GM18861 (cell line): ENCODE measurements at regions not wholly inside any gene's neighbourhood (a gene's known extent, or its start where the extent isn't known, plus 50 kb on each side); places are given as distances from the start of the nearest gene placed in this dataset.

ENCODE experiments used
- ATAC-seq: cut with Tn5 transposase; IDR thresholded peaks from one replicate; pipeline ENCODE4 v1.9.1; 2021; ENCODE audit not compliant: unreplicated experiment

DNA sequence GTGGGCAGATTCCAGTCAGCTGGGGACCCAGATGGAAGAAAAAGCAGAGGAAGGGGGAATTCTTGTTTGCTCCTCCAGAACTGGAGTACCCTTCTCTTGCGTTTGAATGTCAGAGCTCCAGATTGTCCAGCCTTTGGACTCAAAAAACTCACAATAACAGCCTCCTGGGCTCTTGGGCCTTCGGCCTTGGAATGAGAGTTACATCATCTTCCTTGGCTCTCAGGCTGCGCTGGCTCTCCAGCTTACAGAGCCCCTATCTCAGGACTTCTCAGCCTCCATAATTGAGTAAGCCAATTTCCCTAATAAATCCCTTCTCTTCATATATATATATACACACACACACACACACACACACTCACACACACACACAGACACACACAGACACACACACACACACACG is 1215.7 kb upstream of the SLC10A2 start:
- ATAC-seq = no peak

DNA sequence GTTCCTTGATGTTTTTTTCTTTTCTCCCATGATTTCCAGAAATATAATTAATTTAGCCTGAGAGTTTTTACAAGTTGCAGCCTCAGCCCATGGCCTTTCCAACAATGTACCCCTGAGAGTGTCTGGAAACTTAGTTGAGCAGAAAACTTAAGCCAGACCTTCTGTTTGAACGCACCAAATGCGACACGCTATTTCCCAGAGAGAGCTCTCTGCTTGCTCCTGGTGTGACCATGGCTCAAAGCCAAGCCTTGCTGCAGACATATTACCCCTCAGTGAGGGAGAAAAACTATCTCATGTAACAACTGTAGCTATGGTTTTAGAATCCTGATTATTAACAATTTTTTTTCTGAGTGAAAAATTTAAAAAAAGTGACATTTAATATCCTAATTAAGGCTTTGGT is 1204.5 kb upstream of the SLC10A2 start:
- ATAC-seq = no peak

GRCh38 chr13:104267206-104267811 is 1201.1 kb upstream of the SLC10A2 start:
- ATAC-seq = no peak

- no peak for ATAC-seq
Measured at GRCh38 chr13:104256701-104257100, 1190.5 kb upstream of the SLC10A2 start.

DNA sequence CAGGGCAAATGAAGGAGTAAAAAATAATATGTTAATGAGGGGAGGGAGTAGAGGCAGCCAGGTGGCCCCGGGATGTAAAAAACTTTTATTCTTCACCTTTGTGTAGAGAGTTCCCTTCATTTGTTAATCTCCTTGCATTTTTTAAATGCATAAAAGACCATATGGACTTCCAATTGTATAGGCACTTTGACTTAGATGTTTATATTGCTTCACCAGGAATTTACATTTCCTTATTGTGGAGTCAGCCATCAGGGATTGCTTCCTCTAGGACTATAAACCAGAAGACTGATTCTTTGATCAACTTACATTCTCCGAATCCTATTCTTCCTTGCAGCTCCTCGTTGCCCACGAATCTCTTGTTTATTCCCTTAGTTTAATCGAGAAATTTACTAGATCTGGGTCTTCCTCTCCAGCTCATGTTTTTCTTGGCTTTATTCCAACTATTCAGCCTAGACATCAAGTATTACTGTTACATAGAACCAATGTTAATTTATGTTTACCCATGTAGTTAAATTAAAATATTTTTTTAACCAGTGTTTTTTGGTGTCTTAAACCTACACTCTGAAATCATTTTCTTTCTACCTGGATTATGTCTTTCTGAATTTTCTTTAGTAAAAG is 1187.0 kb upstream of the SLC10A2 start:
- ATAC-seq = no peak

DNA sequence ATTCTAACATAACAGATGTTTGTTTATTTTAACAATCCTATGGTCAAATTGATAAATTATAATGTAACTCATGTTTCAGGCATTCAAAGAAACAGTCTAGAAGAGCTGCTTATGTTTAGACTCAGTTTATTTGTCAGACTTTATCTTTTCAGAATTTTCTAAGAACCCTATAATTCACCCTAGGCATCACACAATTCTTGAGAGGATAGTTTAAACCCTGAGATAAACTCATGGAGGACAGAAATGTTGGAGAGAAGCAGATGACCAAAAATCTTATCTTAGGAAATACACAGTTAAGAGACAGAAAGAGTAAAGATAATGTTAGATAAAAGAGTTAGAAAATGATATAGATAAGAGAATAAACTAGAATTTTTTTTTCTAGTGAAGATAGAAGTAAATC is 1185.7 kb upstream of the SLC10A2 start:
- no peak for ATAC-seq

DNA sequence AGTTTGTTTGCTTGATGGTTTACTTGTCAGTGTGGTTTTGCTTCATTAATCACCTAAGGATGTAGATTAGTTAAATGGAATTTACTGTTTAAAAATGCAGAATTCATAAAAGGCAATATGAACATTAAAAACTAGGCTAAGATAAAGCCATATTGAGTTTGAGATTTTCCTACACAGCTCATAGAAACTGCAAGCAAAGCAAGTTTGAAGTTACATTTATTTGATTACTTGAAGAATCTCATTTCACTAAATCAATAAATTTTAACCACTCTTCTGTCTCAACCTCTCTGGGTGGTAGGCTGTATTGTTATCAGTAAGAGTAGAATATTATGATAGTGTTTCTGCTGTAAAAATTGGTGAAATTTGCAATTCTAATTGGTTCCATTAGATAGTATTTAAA is 1180.7 kb upstream of the SLC10A2 start:
- ATAC-seq = no peak

DNA sequence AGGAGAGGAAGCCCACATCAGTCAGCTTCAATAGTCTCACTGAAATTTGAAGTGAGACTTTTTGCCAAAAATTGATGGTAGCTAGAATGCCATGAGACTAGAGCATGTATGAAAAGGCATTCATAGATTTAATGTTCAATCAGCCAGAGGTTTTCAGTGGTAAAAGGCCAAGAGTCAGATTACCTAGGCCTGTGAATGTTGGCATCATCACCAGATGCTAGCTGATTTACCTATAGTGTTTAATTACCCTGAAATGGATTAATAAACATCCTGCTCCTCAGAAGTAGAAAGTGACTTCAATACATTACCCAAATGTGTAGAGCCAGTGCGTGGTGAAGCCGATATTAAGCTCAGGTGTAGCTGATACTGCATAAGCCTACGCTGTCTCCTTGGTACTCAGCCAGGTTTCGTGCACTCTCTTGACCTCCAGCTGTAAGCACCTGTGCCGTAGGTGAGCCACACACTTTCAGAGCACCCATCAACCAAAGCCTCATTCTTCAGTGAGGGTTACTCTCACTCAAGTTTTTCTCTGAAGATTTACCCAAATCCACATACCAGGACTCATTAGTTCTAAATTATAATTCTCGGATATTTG is 1140.3 kb upstream of the SLC10A2 start:
- no peak for ATAC-seq

GRCh38 chr13:104204177-104204576 is 1138.0 kb upstream of the SLC10A2 start:
- no peak for ATAC-seq

GRCh38 chr13:104198801-104199200 is 1132.6 kb upstream of the SLC10A2 start:
- ATAC-seq = no peak

- ATAC-seq = no peak
Measured at GRCh38 chr13:104196611-104197010, 1130.4 kb upstream of the SLC10A2 start.

- ATAC-seq = no peak
Measured at GRCh38 chr13:104181526-104182231, 1115.5 kb upstream of the SLC10A2 start.

DNA sequence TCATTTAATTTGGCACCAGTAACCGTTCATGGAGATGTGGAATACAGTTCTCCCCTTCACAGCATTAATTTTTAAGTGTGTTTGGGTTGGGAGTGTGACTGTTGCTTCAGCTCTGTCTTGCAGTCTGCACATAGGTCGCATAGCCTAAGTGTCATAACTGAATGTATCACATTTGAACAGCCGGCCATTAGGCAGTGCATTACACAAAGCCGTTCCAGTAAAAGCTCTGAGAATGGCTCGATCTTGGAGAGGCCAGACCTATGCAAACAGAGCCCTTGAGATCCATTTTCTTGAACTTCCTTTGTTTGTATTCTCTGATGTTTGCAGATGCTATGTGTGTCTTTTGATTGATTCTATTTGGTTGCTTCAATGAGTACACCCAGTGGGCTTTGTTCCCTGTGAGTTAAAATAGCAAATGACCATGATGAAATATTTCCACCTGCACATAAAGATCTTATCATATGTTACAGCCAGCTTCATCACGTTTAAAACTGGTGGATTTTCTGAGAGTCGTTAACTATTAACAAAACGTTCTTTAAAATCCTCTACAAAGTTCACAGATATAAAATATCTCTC is 1104.9 kb upstream of the SLC10A2 start:
- no peak for ATAC-seq

DNA sequence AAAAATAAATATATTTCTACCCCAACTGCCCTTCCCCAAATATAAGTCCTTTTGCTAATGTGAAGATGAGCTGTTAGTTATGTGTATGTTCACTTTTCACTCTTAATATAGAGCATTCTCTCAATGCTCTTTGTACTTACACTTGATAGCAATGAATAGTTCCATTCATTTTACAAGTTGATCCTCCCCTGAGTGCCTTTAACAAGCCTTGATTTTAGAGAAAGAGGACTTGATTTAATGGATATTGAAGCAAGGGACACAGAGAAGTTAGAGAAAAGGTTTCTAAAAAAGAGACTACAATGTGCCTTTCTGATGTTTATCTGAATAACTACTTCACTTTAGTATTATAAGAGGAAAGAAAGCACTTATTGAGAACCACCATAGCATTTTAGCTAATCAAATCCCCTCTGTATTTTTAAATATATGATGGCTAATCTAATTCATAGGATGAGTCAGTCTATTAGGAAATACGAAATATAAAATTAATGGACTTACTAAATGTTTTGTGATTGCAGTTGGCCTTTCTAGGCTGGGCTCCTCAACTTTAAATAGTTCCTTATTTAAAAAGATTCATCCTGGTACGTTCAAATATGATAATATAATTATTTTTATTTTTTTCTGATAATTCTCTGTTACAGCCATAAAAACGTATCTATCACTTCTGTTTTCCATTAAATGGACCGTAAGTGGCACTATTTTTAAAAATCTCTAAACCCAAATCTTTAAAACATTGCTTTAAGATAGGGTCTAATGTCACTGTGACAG is 1097.8 kb upstream of the SLC10A2 start:
- no peak for ATAC-seq

- ATAC-seq = no peak
Measured at GRCh38 chr13:104160536-104160935, 1094.3 kb upstream of the SLC10A2 start.

DNA sequence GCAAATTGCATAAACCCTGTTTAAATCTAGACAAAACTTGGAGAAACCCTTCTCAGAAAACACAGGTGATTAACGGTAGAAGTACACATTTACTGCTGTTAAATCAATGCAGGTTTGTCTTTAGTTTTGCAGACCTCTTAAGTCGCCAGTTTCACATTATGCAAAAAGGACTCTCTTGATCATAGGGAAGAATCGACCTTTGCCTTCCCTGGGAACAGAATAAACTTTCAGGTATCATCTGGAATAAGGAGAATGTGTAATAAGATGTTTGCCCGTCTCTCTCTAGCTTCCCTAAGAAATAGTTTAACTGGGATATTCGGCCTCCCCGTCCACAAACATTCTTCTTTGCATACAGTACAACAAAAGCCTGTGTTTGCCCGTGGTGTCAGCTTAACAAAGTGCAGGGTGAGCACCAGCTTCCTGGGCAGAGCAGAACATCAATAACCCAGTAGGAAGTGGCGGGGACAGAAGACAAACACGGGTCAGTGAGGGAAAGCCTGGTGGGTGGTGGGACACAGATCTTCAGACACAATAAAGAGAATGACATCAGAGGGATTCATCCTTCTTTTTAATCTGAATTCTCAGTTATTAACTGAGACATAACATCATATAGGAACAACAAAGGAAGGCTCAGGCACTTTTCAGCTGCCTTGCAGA is 1077.7 kb upstream of the SLC10A2 start:
- no peak for ATAC-seq

DNA sequence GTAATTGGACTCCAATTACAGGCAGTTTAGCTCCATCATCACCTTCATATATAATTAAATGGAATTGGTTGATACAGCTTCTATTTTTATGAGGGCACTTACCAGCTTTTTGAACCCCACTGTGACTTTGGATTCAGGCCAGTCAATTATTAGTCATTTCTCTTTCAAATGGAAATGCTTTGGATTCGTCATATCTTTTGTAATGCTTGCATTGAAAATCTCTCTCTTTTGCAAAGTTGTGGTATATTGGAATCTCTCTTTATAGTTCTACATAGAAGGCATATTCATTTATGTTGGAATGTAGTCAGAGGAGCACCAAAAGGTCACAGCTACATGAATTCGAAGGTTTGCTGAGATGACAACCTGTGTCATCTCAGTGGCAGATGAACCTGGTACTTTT is 1074.3 kb upstream of the SLC10A2 start:
- ATAC-seq = no peak

DNA sequence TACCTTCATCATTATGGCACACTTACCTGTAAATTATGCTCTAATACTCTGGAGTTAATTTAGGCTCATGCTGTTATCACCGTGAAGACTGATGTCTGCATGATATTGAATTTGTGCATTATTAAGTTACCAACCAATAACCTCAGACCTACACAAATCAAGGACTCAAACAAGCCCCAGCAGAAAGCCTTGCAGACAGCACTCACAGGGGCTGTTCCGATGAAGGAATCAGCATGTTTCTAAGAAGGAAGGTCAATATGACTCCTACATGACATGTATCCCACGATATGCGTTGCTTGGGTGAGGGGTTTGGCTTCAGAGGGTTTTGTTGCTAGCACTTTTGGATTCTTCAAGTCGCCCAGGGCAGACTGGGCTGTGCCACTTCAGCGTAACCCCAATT is 1071.2 kb upstream of the SLC10A2 start:
- no peak for ATAC-seq

DNA sequence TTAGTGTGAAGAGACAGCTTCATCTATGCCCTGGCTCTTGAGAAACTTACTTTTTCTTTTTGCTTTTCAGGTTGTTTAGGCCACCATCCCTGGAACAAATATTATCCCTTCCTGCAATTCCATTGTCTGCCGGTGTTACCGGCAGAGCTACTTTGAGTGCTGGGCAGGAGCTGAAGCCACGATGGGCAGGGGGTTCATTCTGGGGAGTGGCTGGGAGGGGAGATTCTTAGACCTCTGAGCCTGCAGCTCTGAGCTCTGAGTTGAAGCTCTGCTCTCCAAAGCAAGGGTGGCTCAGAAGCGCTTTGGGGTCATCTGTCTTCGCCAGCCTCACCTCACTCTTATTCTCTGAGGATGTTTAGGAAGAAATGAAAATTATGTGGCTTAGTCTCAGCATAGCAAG is 1066.6 kb upstream of the SLC10A2 start:
- ATAC-seq = no peak

DNA sequence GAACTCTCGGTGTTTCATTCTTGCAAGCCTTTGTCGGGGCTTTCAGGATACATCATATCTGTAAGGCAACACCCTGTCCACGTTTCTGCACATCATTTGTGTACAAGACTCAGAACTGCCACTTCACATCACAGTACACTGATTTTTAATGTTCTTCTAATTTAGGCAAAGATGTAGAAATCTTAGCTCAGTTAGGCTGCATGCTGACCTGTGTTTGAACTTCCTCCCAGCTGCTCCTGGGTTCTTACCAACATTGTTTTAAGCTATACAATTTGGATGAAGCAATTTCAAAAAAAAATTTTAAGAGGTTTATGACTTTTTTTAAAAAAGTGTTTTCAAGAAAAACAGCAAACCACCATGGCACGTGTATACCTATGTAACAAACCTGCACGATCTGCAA is 1047.9 kb upstream of the SLC10A2 start:
- ATAC-seq = no peak

DNA sequence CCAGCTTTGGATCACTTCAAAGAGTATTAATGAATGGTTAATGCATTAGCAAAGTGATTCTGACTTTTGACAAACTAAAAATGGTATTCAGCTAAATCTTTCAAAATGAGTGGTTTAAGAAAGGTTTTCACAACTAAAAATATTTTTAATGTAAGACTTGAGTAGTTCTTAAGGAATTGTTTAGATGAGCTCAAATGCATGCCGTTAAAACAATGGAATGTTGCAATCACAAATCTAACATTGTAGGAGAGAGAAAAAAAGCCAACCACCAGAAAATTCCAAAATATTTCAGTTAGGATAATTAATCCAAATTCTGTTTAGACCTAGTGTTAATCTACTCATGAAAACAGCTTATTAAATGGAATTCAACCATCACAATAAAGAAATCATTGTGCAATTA is 1044.8 kb upstream of the SLC10A2 start:
- no peak for ATAC-seq
